ENCODE measurements at regions not wholly inside any gene's neighbourhood (a gene's known extent, or its start where the extent isn't known, plus 50 kb on each side); places are given as distances from the start of the nearest gene placed in this dataset.

DNA sequence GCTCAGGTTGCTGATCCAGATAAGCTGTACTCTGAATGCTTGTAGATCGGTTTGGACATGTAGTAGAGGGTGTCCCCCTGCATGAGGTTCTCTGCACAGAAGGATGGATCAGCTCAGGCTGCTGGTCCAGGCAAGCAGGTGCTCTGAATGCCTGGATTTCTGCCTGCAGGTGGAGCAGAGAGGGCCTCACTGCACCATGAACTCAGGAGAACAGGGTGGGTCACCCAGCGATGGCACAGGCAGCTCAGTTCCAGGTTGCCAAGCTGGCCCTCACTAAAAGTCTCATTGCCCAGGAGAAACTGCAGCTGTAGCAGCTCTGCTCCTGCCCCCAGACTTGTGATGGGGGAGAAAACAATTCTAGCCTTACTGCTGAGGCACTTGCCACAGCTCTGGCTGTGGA, 491.8 kb downstream of the XIRP2 start:
- no peak overlapping the region for H3K4me3 ChIP-seq (ENCODE audit: control insufficient read depth in 1 of 7, extremely low read depth in 1 of 7, insufficient read depth in 4 of 7, low read depth in 2 of 7, low read length in 6 of 7)
- H3K9me3 ChIP-seq (ENCODE audit: control extremely low read depth in 1 of 5, control insufficient read depth in 4 of 5, insufficient read depth in 2 of 5, low read depth in 1 of 5, low read length in 4 of 5), result no peaks in the 10 kb centered on the region
- H3K4me1 ChIP-seq (ENCODE audit: control extremely low read depth in 1 of 4, control insufficient read depth in 4 of 4, insufficient read depth in 4 of 4, low read length in 3 of 4), result no peaks in the 10 kb centered on the region
- H3K36me3 ChIP-seq (ENCODE audit: control insufficient read depth in 4 of 4, insufficient read depth in 4 of 4, low read length in 3 of 4), result no peaks in the 10 kb centered on the region
- no peaks in the 10 kb centered on the region for H3K27me3 ChIP-seq (replicated peaks in 2 of 5; ENCODE audit: control insufficient read depth in 4 of 5, insufficient read depth in 5 of 5, low read length in 4 of 5)
- 100% methylated on average over 2 of the region's 2 CpGs for WGBS (ENCODE audit: insufficient coverage)
- no peak for DNase-seq
- CTCF ChIA-PET, result no interaction called here
- POLR2A ChIA-PET, result no interaction called here
- H3K27ac ChIP-seq (ENCODE audit: insufficient read depth in 1 of 2, low read depth in 1 of 2, low read length in 2 of 2, poor library complexity in 1 of 2, severe bottlenecking in 2 of 2), result no peak overlapping the region

DNA sequence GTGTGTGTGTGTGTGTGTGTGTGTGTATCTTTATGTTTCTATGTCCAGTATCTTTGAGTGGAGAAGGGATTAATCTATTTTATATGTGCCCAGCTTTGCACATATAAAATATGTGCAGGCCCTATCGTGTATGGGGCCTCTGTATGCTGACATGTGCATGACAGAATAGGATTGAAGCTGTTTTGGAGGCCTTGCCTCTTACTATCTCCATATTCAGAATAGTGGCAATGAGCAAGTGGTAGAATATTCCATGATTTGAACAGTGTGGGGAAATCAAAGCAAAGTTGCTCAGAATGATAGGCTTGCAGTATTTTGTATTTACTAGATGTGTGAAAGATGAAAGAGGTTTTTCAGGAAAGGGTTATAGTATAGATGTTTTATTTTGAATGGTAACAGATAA, 480.8 kb downstream of the XIRP2 start:
- no peak overlapping the region for H3K27ac ChIP-seq (ENCODE audit: insufficient read depth in 1 of 2, low read depth in 1 of 2, low read length in 2 of 2, poor library complexity in 1 of 2, severe bottlenecking in 2 of 2)
- CTCF ChIA-PET, result no interaction called here
- H3K4me3 ChIP-seq (ENCODE audit: control insufficient read depth in 1 of 7, extremely low read depth in 1 of 7, insufficient read depth in 4 of 7, low read depth in 2 of 7, low read length in 6 of 7), result no peak overlapping the region
- WGBS (ENCODE audit: insufficient coverage), result 86% methylated on average over 1 of the region's 1 CpG
- no peaks in the 10 kb centered on the region for H3K27me3 ChIP-seq (replicated peaks in 2 of 5; ENCODE audit: control insufficient read depth in 4 of 5, insufficient read depth in 5 of 5, low read length in 4 of 5)
- no peaks in the 10 kb centered on the region for H3K4me1 ChIP-seq (ENCODE audit: control extremely low read depth in 1 of 4, control insufficient read depth in 4 of 4, insufficient read depth in 4 of 4, low read length in 3 of 4)
- no peak for DNase-seq
- H3K9me3 ChIP-seq (ENCODE audit: control extremely low read depth in 1 of 5, control insufficient read depth in 4 of 5, insufficient read depth in 2 of 5, low read depth in 1 of 5, low read length in 4 of 5), result no peaks in the 10 kb centered on the region
- POLR2A ChIA-PET, result no interaction called here
- no peaks in the 10 kb centered on the region for H3K36me3 ChIP-seq (ENCODE audit: control insufficient read depth in 4 of 4, insufficient read depth in 4 of 4, low read length in 3 of 4)

DNA sequence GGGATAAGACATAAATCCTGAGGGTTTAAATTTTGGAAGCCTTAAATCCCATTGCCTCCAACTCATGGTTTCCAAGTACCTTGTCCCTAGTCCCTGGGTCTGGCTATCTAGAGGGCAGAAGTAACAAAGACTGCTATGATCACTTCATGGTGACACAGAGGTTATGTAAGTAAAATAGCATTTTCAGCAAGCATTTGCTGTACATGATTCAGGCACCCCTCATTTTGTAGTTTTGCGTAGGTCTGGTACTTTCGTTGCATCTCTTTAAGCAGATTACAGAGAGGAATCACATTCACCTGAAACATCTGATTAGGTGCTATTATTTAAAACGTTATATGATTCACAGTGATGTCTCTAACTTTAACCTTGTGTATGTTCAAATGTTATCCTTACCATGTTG, 480.1 kb downstream of the XIRP2 start:
- H3K9me3 ChIP-seq (ENCODE audit: control extremely low read depth in 1 of 5, control insufficient read depth in 4 of 5, insufficient read depth in 2 of 5, low read depth in 1 of 5, low read length in 4 of 5), result no peaks in the 10 kb centered on the region
- H3K36me3 ChIP-seq (ENCODE audit: control insufficient read depth in 4 of 4, insufficient read depth in 4 of 4, low read length in 3 of 4), result no peaks in the 10 kb centered on the region
- no peak overlapping the region for H3K4me3 ChIP-seq (ENCODE audit: control insufficient read depth in 1 of 7, extremely low read depth in 1 of 7, insufficient read depth in 4 of 7, low read depth in 2 of 7, low read length in 6 of 7)
- ChIA-PET CTCF (no interaction called here), POLR2A (no interaction called here)
- no peak overlapping the region for H3K27ac ChIP-seq (ENCODE audit: insufficient read depth in 1 of 2, low read depth in 1 of 2, low read length in 2 of 2, poor library complexity in 1 of 2, severe bottlenecking in 2 of 2)
- no peaks in the 10 kb centered on the region for H3K27me3 ChIP-seq (replicated peaks in 2 of 5; ENCODE audit: control insufficient read depth in 4 of 5, insufficient read depth in 5 of 5, low read length in 4 of 5)
- DNase-seq, result no peak
- 100% methylated on average over 2 of the region's 3 CpGs for WGBS (ENCODE audit: insufficient coverage)
- no peaks in the 10 kb centered on the region for H3K4me1 ChIP-seq (ENCODE audit: control extremely low read depth in 1 of 4, control insufficient read depth in 4 of 4, insufficient read depth in 4 of 4, low read length in 3 of 4)

DNA sequence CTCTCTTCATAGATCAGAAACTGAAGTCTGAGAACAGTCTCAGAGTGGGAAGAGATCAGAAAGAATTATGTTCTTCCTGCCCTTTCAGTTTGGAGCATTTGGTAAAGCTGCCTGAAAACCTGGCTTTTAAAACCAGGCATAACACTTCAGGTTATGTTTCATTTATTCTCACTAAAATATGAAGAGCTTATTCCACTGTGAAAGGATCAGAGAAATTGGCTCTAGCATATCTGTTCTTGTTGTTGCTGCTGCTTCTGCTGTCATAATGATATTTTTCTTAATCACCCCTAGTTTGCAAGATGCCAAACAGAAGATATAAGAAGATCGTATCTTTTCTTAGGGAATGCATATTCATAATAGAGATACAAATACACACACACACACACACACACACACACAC, 476.9 kb downstream of the XIRP2 start:
- no peak overlapping the region for H3K4me3 ChIP-seq (ENCODE audit: control insufficient read depth in 1 of 7, extremely low read depth in 1 of 7, insufficient read depth in 4 of 7, low read depth in 2 of 7, low read length in 6 of 7)
- H3K9me3 ChIP-seq (ENCODE audit: control extremely low read depth in 1 of 5, control insufficient read depth in 4 of 5, insufficient read depth in 2 of 5, low read depth in 1 of 5, low read length in 4 of 5), result no peaks in the 10 kb centered on the region
- no peaks in the 10 kb centered on the region for H3K27me3 ChIP-seq (replicated peaks in 2 of 5; ENCODE audit: control insufficient read depth in 4 of 5, insufficient read depth in 5 of 5, low read length in 4 of 5)
- POLR2A ChIA-PET, result no interaction called here
- no CpG with 5 or more reads among the region's 1 CpG for WGBS (ENCODE audit: insufficient coverage)
- H3K4me1 ChIP-seq (ENCODE audit: control extremely low read depth in 1 of 4, control insufficient read depth in 4 of 4, insufficient read depth in 4 of 4, low read length in 3 of 4), result no peaks in the 10 kb centered on the region
- no peaks in the 10 kb centered on the region for H3K36me3 ChIP-seq (ENCODE audit: control insufficient read depth in 4 of 4, insufficient read depth in 4 of 4, low read length in 3 of 4)
- H3K27ac ChIP-seq (ENCODE audit: insufficient read depth in 1 of 2, low read depth in 1 of 2, low read length in 2 of 2, poor library complexity in 1 of 2, severe bottlenecking in 2 of 2), result no peak overlapping the region
- no peak for DNase-seq
- CTCF ChIA-PET, result no interaction called here

DNA sequence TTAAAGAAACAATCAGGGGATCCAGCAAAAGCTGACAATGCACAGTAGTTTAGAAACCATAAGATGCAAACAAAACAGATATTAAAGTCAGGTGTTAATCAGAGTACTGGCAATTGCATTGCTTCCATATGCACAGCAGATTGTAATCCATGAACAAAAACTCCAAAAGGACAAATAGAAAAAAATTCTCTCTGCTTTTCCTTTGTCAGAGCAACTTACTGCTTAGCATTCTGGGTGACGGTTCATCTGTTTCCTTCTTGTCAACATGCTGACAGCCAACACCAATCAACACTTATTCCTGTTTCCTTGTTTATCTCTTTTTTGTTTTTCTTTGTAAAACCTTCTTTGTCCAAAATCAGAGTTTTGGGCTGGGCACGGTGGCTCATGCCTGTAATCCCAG, 473.1 kb downstream of the XIRP2 start:
- 46% methylated on average over 2 of the region's 2 CpGs for WGBS (ENCODE audit: insufficient coverage)
- CTCF ChIA-PET, result no interaction called here

DNA sequence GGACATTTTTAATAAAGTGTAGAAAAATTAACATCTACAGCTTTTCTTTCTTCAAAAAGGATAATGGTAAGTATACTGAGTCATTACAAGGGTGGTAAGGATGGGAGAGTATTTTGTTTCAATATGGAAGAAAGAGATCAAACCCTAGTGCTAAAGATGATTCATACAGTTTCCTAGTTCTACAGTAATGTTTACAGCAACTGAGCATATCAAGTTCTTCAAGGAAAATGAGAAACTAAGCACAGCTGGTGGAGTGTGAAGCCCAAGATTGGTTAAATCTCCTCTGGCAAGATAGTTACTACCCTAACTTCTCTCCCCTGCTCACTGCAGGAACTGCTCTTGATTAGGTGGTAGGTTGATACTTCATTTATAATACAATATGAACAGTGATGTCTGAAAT, 467.5 kb downstream of the XIRP2 start:
- no peak overlapping the region for H3K27ac ChIP-seq (ENCODE audit: insufficient read depth in 1 of 2, low read depth in 1 of 2, low read length in 2 of 2, poor library complexity in 1 of 2, severe bottlenecking in 2 of 2)
- CTCF ChIA-PET, result no interaction called here
- no peaks in the 10 kb centered on the region for H3K4me1 ChIP-seq (ENCODE audit: control extremely low read depth in 1 of 4, control insufficient read depth in 4 of 4, insufficient read depth in 4 of 4, low read length in 3 of 4)
- no peaks in the 10 kb centered on the region for H3K27me3 ChIP-seq (replicated peaks in 2 of 5; ENCODE audit: control insufficient read depth in 4 of 5, insufficient read depth in 5 of 5, low read length in 4 of 5)
- POLR2A ChIA-PET, result no interaction called here
- no peaks in the 10 kb centered on the region for H3K9me3 ChIP-seq (ENCODE audit: control extremely low read depth in 1 of 5, control insufficient read depth in 4 of 5, insufficient read depth in 2 of 5, low read depth in 1 of 5, low read length in 4 of 5)
- H3K36me3 ChIP-seq (ENCODE audit: control insufficient read depth in 4 of 4, insufficient read depth in 4 of 4, low read length in 3 of 4), result no peaks in the 10 kb centered on the region
- H3K4me3 ChIP-seq (ENCODE audit: control insufficient read depth in 1 of 7, extremely low read depth in 1 of 7, insufficient read depth in 4 of 7, low read depth in 2 of 7, low read length in 6 of 7), result no peak overlapping the region
- DNase-seq, result no peak

More for the DNA sequence above, 473.1 kb downstream of the XIRP2 start:
- Histone ChIP-seq H3K27ac (ENCODE audit: insufficient read depth in 1 of 2, low read depth in 1 of 2, low read length in 2 of 2, poor library complexity in 1 of 2, severe bottlenecking in 2 of 2) (no peak overlapping the region), H3K4me1 (ENCODE audit: control extremely low read depth in 1 of 4, control insufficient read depth in 4 of 4, insufficient read depth in 4 of 4, low read length in 3 of 4) (no peaks in the 10 kb centered on the region), H3K27me3 (replicated peaks in 2 of 5; ENCODE audit: control insufficient read depth in 4 of 5, insufficient read depth in 5 of 5, low read length in 4 of 5) (no peaks in the 10 kb centered on the region), H3K36me3 (ENCODE audit: control insufficient read depth in 4 of 4, insufficient read depth in 4 of 4, low read length in 3 of 4) (no peaks in the 10 kb centered on the region), H3K4me3 (ENCODE audit: control insufficient read depth in 1 of 7, extremely low read depth in 1 of 7, insufficient read depth in 4 of 7, low read depth in 2 of 7, low read length in 6 of 7) (no peak overlapping the region), H3K9me3 (ENCODE audit: control extremely low read depth in 1 of 5, control insufficient read depth in 4 of 5, insufficient read depth in 2 of 5, low read depth in 1 of 5, low read length in 4 of 5) (no peaks in the 10 kb centered on the region)
- POLR2A ChIA-PET, result no interaction called here
- DNase-seq, result no peak

DNA sequence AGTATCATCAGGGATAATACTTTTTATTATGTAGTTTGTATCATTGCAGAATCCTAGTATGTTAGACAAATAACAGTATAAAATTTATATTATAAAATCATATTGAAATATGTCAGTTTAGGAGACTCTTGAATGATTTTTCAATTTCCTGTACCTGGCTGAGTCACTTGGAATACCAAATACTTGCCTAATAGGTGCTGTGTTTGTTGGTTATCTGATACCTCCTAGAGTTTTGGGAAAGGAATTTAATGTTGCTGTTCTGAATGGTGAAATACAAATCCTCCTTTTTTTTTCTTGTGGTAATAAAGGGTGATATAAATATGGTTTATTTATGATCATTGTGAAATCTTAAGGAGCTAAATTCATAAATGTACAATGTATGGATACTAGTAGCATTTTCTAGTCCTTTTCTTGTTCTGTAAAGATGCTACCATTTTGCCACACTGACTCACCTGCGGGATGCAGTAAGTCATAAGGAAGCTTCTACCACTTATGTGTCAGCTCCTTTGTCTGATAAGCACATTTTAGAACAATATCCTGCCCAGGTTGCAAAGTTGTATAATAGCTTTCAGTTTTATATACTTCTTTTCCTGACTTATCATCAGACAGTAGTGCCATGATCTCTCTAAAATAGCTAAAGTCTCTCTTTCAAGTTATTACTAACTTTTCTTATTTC, 465.5 kb downstream of the XIRP2 start:
- H3K27me3 ChIP-seq (replicated peaks in 2 of 5; ENCODE audit: control insufficient read depth in 4 of 5, insufficient read depth in 5 of 5, low read length in 4 of 5), result no peaks in the 10 kb centered on the region
- CTCF ChIA-PET, result no interaction called here
- H3K4me1 ChIP-seq (ENCODE audit: control extremely low read depth in 1 of 4, control insufficient read depth in 4 of 4, insufficient read depth in 4 of 4, low read length in 3 of 4), result no peaks in the 10 kb centered on the region
- no peaks in the 10 kb centered on the region for H3K9me3 ChIP-seq (ENCODE audit: control extremely low read depth in 1 of 5, control insufficient read depth in 4 of 5, insufficient read depth in 2 of 5, low read depth in 1 of 5, low read length in 4 of 5)
- no peaks in the 10 kb centered on the region for H3K36me3 ChIP-seq (ENCODE audit: control insufficient read depth in 4 of 4, insufficient read depth in 4 of 4, low read length in 3 of 4)
- no peak overlapping the region for H3K27ac ChIP-seq (ENCODE audit: insufficient read depth in 1 of 2, low read depth in 1 of 2, low read length in 2 of 2, poor library complexity in 1 of 2, severe bottlenecking in 2 of 2)
- no peak overlapping the region for H3K4me3 ChIP-seq (ENCODE audit: control insufficient read depth in 1 of 7, extremely low read depth in 1 of 7, insufficient read depth in 4 of 7, low read depth in 2 of 7, low read length in 6 of 7)
- POLR2A ChIA-PET, result no interaction called here
- DNase-seq, result no peak
- WGBS (ENCODE audit: insufficient coverage), result no CpG with 5 or more reads among the region's 1 CpG
